HG02970 (cell line): ENCODE measurements at regions not wholly inside any gene's neighbourhood (a gene's known extent, or its start where the extent isn't known, plus 50 kb on each side); places are given as distances from the start of the nearest gene placed in this dataset.
"Not testable (repeated sequence)": the region's sequence is repeated elsewhere in the genome, so short reads cannot be mapped to it uniquely, and the experiment has no call there.

Experiments used
- ATAC-seq: cut with Tn5 transposase; IDR thresholded peaks from one replicate; pipeline ENCODE4 v1.9.1; 2021; ENCODE audit warnings: mild to moderate bottlenecking, moderate library complexity, moderate number of reproducible peaks; ENCODE audit not compliant: unreplicated experiment, low FRiP score

DNA sequence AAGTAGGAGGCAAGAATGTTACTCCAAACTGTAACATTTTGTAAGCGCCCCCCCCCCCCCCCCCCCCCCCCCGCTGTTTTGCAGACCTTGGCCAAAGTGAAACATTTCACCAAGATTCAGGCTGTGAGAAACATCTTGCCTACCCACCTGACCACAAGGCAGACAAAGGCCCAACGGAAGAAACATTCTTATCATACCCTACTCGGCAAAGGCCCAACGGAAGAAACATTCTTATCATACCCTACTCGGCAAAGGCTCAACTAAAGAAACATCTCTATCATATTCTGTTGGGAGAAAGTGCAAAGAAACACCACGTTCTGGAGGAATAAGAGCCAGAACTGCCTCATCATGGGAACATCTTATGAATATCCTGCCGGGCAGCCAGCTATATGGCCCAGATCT lies 117.1 kb downstream of the JRKL start:
- no peak for ATAC-seq

GRCh38 chr11:96508861-96509260 lies 119.0 kb downstream of the JRKL start:
- no peak for ATAC-seq

DNA sequence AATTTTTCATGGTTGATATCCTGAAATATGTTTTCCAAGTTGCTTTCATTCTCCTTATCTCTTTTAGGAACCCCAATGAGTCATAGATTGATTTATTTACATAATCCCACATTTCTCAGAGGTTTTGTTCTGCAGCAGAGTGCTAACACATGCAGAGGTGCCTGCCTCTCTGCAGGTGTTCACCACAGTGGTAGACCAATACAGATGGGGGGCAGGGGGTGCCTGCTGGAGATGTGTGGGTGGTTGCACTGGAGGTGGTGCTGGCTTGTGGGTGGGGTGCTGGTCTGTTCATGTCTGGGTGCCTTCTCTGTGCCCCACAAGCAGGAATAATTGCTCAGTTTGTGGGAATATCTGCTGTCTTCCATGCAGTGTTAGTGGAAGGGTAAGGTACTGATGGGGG lies 131.1 kb downstream of the JRKL start:
- no peak for ATAC-seq

- no peak for ATAC-seq
Observed at GRCh38 chr11:96523656-96524055, 133.8 kb downstream of the JRKL start.

DNA sequence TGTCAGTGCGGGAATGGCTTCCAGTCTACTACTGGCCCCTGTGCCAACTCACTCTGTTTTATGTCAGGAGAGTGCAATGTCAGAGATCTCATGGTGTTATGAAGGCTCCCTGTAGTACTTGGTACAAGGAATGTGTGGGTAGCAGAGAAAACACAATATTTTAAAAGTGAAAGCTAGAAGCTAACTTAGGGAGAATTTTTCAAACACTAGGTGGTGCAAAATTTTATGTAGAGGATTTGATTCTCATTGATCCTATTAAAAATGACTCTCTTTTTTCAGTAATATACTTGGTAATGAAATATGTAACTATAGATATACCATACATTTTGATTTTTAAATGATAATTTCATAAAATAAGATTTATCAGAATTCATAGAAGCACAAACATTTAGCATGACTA lies 134.7 kb downstream of the JRKL start:
- no peak for ATAC-seq

DNA sequence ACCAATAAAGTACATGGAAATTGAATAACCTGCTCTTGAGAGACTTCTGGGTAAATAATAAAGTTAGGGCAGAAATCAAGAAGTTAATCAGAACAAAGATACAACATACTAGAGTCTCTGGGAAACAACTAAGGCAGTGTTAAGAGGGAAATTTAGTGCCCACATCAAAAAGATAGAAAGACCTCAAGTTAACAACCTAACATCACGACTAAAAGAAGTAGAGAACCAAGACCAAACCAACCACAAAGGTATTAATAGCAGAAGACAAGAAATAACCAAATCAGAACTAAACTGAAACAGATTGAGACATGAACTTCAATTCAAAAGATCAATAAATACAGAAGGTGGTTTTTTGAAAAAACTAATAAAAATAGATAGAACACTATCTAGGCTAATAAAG lies 140.7 kb downstream of the JRKL start:
- ATAC-seq, result no peak

GRCh38 chr11:96538104-96538503 lies 148.3 kb downstream of the JRKL start:
- ATAC-seq, result no peak

- no peak for ATAC-seq
Observed at GRCh38 chr11:96538622-96539021, 148.8 kb downstream of the JRKL start.

- no peak for ATAC-seq
Observed at GRCh38 chr11:96540875-96541274, 151.1 kb downstream of the JRKL start.

DNA sequence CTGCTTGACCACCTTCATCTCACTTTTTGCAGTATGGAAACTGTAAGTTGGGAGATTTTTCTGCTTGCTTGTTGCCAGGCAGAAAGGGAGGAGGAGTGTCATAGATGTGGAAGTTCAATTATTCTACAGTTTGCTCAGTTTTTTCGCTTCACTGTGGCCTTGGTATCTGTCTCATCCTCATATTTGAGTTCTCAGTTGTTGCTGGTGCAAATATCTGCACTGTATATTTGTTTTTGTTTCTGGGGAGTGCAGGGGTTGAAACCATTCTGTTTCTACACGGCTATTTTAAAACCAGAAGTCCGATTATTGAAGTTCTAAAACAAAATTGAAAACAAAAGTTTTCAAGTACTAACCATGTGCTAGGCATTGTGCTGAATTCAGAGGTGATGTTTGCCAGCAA lies 153.4 kb downstream of the JRKL start:
- no peak for ATAC-seq

GRCh38 chr11:96545192-96545591 lies 155.4 kb downstream of the JRKL start:
- not testable (repeated sequence) for ATAC-seq

GRCh38 chr11:96551136-96551535 lies 161.3 kb downstream of the JRKL start:
- ATAC-seq, result no peak

GRCh38 chr11:96554236-96554820 lies 164.5 kb downstream of the JRKL start:
- no peak for ATAC-seq

GRCh38 chr11:96555826-96556225 lies 166.0 kb downstream of the JRKL start:
- not testable (repeated sequence) for ATAC-seq

DNA sequence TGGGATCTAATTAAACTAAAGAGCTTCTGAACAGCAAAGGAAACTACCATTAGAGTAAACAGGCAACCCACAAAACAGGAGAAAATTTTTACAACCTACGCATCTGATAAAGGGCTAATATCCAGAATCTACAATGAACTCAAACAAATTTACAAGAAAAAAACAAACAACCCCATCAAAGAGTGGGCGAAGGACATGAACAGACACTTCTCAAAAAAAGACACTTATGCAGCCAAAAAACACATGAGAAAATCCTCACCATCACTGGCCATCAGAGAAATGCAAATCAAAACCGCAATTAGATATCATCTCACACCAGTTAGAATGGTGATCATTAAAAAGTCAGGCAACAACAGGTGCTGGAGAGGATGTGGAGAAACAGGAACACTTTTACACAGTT lies 170.9 kb downstream of the JRKL start:
- ATAC-seq, result not testable (repeated sequence)

GRCh38 chr11:96567176-96567575 lies 177.4 kb downstream of the JRKL start:
- no peak for ATAC-seq

GRCh38 chr11:96567667-96568066 lies 177.9 kb downstream of the JRKL start:
- ATAC-seq, result no peak

DNA sequence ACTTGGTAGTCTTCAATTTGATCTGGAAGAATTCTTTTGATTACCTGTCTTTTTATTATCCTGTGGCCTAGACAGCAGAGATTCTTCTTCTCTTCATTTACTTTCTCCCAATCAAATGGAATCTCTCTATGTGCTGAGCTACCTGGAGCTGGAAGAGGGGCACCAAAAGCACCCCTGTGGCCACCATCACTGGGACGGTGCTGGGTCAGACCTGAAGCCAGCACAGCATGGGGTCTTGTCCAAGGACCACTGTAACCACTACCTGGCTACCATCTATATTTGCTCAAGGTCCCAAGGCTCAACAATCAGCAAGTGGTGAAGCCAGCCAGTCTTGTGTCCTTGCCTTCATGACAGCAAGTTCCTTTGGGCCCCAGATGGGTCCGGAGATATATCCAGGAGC lies 186.6 kb downstream of the JRKL start:
- no peak for ATAC-seq

DNA sequence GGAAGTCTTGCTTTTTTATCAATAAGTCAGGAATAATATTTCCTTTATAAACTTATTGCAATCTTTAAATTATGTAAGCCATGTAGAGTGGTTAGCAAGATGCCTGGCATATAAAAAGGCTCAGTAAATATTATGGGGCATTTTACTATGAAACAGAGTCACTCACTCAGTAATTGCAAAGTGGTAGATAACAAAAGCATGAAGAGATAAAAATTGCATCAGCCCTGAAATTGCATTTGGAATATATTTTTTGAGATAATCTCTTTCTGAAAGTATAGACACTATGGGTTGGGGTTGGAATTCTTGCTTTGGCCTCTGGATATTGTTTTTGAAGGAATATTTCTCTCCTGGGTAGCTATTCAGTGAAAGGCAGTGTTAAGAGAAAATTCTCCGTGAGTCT lies 188.6 kb downstream of the JRKL start:
- no peak for ATAC-seq

DNA sequence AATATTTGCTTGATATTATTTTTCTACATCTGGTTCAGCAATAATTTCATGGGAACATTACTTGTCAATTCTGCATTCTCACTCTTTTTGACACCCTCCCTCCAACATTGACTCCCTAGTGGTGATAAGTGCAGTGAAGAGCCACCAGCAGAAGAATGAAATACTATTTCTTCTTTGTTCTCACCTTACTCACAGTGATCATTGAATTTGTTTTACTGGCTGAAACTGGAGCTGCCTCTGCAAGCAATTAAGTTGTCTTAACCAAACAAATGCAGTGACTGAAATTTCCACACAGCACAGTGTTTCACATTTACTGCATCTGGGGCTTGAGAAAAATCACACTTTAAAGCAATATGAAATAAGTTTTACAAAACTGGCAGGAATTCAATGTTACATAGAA lies 189.8 kb downstream of the JRKL start:
- no peak for ATAC-seq

DNA sequence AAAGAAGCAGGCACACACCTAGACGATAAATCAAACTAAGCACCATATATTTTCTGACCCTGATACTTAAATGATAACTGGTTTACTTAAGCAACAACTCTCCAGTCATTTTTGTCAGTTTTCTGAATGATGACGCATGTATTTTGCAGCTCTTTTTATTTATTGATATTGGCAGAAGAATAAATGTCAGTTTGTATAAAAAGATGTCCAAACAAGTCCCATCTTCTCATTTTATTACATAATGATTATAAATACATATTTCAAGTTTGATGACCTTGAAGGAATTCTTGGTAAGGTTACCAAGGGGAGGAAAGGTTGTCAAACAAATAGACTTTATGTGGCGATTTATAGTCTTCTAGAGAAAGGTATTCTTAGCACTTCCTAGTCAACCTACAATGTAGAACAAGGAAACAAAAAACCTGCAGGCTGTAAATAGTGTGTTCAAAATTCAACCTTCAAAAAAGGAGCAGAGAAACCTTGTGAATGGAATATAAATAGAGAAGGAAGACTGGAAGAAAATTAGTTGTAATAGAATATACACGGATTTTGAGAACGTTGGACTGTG lies 190.7 kb downstream of the JRKL start:
- no peak for ATAC-seq

GRCh38 chr11:96585944-96586880 lies 196.4 kb downstream of the JRKL start:
- ATAC-seq, result not testable (repeated sequence)
